HEK293T (cell line): ENCODE measurements at regions not wholly inside any gene's neighbourhood (a gene's known extent, or its start where the extent isn't known, plus 50 kb on each side); places are given as distances from the start of the nearest gene placed in this dataset.

Experiments used
- CTCF ChIA-PET: fragments of 350-600 bp; formaldehyde crosslinking; extraction: SDS; loops from one replicate; lab custom pipeline; 2021; ENCODE audit warnings: antibody characterized with exemption, inconsistent platforms; lab: Yijun Ruan, JAX
- POLR2A ChIA-PET: fragments of 350-600 bp; formaldehyde crosslinking; extraction: SDS; loops from one replicate; lab custom pipeline; 2020; ENCODE audit warnings: antibody characterized with exemption, inconsistent platforms; lab: Yijun Ruan, JAX
- DNase-seq: peaks from one replicate; pipeline ENCODE4 v3.0.0; 2012; ENCODE audit warnings: mixed read lengths; ENCODE audit errors: extremely low spot score
- ARNT ChIP-seq: fragments of 450-650 bp; IDR thresholded peaks from 2 replicates; pipeline ENCODE4 v1.6.1; 2017; ENCODE audit warnings: mild to moderate bottlenecking
- BHLHE40 ChIP-seq: fragments of 450-650 bp; IDR thresholded peaks from 2 replicates; pipeline ENCODE4 v1.6.1; 2016; ENCODE audit warnings: mild to moderate bottlenecking, moderate library complexity, borderline replicate concordance
- CTBP1 ChIP-seq: fragments of 450-650 bp; IDR thresholded peaks from 2 replicates; pipeline ENCODE4 v1.6.1; 2016; ENCODE audit warnings: borderline replicate concordance
- ELF4 ChIP-seq: fragments of 450-650 bp; IDR thresholded peaks from 2 replicates; pipeline ENCODE4 v1.6.1; 2017; ENCODE audit warnings: antibody characterized with exemption
- FOXA1 ChIP-seq: fragments of 450-650 bp; IDR thresholded peaks from 2 replicates; pipeline ENCODE4 v1.6.1; 2016; ENCODE audit warnings: mild to moderate bottlenecking
- FOXK2 ChIP-seq: fragments of 450-650 bp; IDR thresholded peaks from 2 replicates; pipeline ENCODE4 v1.6.1; 2016; ENCODE audit warnings: mild to moderate bottlenecking
- FOXM1 ChIP-seq: fragments of 450-650 bp; IDR thresholded peaks from 2 replicates; pipeline ENCODE4 v1.6.1; 2017; ENCODE audit warnings: mild to moderate bottlenecking, borderline replicate concordance
- HDGF ChIP-seq: fragments of 450-650 bp; IDR thresholded peaks from 2 replicates; pipeline ENCODE4 v1.6.1; 2017; ENCODE audit warnings: antibody characterized with exemption, borderline replicate concordance
- L3MBTL2 ChIP-seq: fragments of 450-650 bp; conservative IDR thresholded peaks from 2 replicates; pipeline ENCODE4 v1.6.1; 2016; ENCODE audit warnings: mild to moderate bottlenecking
- LEF1 ChIP-seq: fragments of 450-650 bp; IDR thresholded peaks from 2 replicates; pipeline ENCODE4 v1.6.1; 2017; ENCODE audit warnings: mild to moderate bottlenecking, borderline replicate concordance
- NFRKB ChIP-seq: fragments of 450-650 bp; IDR thresholded peaks from 2 replicates; pipeline ENCODE4 v1.6.1; 2016; ENCODE audit warnings: mild to moderate bottlenecking, moderate library complexity
- SP1 ChIP-seq: fragments of 450-650 bp; IDR thresholded peaks from 2 replicates; pipeline ENCODE4 v1.6.1; 2017
- SUZ12 ChIP-seq: fragments of 450-650 bp; IDR thresholded peaks from 2 replicates; pipeline ENCODE4 v1.6.1; 2016; ENCODE audit warnings: mild to moderate bottlenecking
- TARDBP ChIP-seq: fragments of 450-650 bp; IDR thresholded peaks from 2 replicates; pipeline ENCODE4 v1.6.1; 2016
- ZNF384 ChIP-seq: fragments of 450-650 bp; IDR thresholded peaks from 2 replicates; pipeline ENCODE4 v1.6.1; 2016
- TF ChIP-seq, protein P1 (sequence below): fragments of 450-650 bp; IDR thresholded peaks from 2 replicates; pipeline ENCODE4 v1.6.1; 2016

DNA sequence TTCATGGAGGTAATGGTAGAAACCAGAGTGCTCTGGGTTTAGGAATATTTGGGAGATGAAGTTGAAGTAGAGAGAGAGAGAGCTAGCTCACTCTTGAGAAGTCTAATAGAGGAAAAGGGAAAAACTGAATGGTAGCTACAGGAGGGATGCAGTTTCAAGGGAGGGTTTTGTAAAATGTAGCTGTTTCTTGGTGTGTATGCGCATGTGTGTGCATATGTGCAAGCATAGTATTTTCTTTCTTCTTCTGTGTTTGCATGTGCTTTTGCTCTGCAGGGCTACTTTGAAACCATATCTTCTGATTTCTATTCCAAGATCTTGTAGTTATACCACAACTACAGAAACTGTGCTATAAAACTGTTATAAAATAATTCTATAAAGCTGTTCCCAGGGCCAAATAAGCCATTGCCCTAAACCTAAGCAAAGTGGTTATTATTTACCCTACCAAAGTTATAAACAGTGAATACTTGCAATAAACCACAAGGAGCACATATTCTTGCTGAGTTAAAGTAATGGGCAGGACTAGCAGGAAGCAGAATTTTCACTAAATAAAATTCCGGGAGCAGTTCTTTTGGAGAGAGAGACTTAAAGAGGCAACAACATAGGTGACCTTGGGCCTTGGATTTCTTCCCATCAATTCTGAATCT is 145.3 kb upstream of the ZNF521 start:
- CTCF ChIA-PET, result no interaction called here
- TF ChIP-seq, protein P1, sequence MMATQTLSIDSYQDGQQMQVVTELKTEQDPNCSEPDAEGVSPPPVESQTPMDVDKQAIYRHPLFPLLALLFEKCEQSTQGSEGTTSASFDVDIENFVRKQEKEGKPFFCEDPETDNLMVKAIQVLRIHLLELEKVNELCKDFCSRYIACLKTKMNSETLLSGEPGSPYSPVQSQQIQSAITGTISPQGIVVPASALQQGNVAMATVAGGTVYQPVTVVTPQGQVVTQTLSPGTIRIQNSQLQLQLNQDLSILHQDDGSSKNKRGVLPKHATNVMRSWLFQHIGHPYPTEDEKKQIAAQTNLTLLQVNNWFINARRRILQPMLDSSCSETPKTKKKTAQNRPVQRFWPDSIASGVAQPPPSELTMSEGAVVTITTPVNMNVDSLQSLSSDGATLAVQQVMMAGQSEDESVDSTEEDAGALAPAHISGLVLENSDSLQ, result no peak
- DNase-seq, result no peak
- POLR2A ChIA-PET, result interaction anchor here (0.6 to 0.9 kb wide), 2 partner anchors 13 to 147 kb away, joined by 3 read pairs; no protein-coding TSS in a partner anchor

DNA sequence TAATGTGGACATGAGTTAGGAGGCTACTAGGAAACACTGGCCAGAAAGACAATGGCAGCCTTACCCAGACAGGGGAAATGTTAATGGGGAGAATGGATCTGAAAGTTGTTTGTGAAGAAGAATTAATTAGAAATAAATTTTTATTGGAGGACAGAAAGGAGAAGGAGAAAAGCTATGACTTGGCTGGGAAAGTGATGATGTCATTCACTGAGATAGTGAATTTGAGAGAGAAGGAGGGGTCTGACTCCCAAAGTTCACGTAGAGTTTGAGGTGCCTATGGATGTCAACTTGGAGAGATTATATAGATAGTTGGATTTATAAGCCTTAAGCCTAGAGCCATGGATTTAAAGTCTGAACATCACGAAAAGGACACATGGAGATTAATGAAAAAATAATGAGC is 144.6 kb upstream of the ZNF521 start:
- CTCF ChIA-PET, result no interaction called here
- TF ChIP-seq SUZ12 (no peak), HDGF (no peak)

DNA sequence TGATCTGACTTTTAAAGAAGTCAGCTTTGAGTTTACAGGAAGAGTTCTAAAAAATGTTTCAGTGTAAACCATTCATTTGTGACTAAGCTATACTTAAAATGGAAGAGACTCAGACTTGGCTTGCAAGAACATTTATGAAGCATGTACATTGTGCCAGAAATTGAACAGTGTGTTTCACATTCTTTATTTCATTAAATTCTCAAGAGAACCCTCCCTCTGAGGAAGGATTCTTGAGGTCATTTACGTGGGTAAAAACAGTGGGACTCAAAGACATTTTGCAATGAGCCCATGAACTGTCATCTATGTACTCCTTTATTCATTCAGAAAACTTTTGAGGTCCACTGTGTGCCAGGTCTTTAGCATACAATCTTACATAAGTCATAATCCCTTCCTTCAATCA is 143.6 kb upstream of the ZNF521 start:
- ChIA-PET POLR2A (interaction anchor here (0.9 kb wide), 1 partner anchor 121 kb away, joined by 3 read pairs; no protein-coding TSS in a partner anchor), CTCF (no interaction called here)
- TF ChIP-seq LEF1 (no peak), BHLHE40 (no peak), NFRKB (no peak), FOXM1 (no peak), FOXK2 (no peak), ARNT (no peak), HDGF (no peak), CTBP1 (no peak), L3MBTL2 (no peak), SP1 (no peak), ZNF384 (no peak), SUZ12 (no peak), FOXA1 (no peak), ELF4 (no peak), TARDBP (no peak)
- TF ChIP-seq, protein P1, result no peak
- no peak for DNase-seq

More for the DNA sequence above, 144.6 kb upstream of the ZNF521 start:
- DNase-seq, result no peak
- POLR2A ChIA-PET, result interaction anchor here (0.6 to 0.9 kb wide), 2 partner anchors 12 to 120 kb away, joined by 3 read pairs; no protein-coding TSS in a partner anchor

DNA sequence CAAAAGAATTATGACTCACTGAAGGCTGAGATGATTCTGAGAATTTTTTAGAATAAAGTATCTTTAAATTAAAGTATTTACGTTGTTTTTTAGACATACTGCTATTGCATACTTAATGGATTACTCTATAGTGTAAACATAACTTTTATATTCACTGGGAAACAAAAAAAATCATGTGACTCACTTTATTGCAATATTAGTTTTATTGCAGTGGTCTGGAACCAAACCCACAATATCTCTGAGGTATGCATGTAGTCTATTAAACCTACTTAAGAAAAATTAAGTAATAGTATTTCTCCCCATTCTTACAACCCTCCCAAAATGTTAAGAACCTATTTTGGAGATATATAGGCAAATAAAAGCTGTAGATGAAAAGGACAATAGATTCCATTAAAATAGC is 142.9 kb upstream of the ZNF521 start:
- TF ChIP-seq LEF1 (no peak), FOXA1 (no peak), ELF4 (no peak), L3MBTL2 (no peak), ARNT (no peak), HDGF (no peak)
- ChIA-PET POLR2A (no interaction called here), CTCF (no interaction called here)
- DNase-seq, result no peak

DNA sequence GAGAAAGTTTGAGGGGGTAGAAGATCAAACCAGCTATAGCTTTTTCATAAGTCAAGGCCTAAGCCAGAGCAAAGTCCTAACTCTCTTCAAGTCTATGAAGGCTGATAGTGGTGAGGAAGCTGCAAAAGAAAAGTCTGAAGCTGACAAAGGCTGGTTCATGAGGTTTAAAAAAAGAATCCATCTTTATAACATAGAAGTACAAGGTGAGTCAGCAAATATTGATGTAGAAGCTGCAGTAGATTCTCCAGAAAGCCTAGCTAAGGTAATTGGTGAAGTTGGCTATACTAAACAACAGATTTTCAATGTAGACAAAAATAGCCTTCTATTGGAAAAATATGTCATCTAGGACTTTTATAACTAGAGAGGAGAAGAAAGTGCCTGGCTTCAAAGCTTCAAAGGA is 141.4 kb upstream of the ZNF521 start:
- TF ChIP-seq ZNF384, result no peak
- no peak for TF ChIP-seq FOXA1
- TF ChIP-seq HDGF, result no peak
- no peak for TF ChIP-seq NFRKB
- TF ChIP-seq SP1, result no peak
- no peak for TF ChIP-seq ARNT
- TF ChIP-seq CTBP1, result no peak
- TF ChIP-seq LEF1, result no peak
- TF ChIP-seq FOXM1, result no peak
- TF ChIP-seq, protein P1, result no peak
- TF ChIP-seq L3MBTL2, result no peak
- no peak for TF ChIP-seq ELF4
- no peak for TF ChIP-seq FOXK2
- TF ChIP-seq BHLHE40, result no peak
- TF ChIP-seq TARDBP, result no peak
- TF ChIP-seq SUZ12, result no peak
- POLR2A ChIA-PET, result no interaction called here
- DNase-seq, result no peak
- CTCF ChIA-PET, result interaction anchor here (0.5 to 0.7 kb wide), 2 partner anchors 11 to 951 kb away, joined by 3 read pairs; no protein-coding TSS in a partner anchor

DNA sequence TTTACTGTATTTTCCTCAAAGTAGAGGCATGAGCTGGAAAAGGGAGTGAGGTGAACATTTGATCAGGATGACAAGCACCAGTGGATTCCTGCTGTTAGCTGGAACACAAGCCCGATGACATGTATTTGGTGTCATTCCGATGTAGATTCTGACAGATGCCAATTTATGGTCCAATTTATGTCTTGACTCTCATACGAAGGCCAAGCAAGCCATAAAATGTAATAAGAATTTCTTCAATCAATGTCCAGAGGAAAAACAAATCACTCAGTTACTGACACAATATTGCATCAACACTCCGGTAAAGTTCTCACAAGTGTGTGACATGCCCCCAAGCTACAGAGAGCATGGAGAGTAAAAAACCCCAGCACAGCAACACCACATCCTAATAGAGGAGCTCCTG is 138.3 kb upstream of the ZNF521 start:
- POLR2A ChIA-PET, result no interaction called here
- no peak for TF ChIP-seq ARNT
- TF ChIP-seq, protein P1, result peak; percentile 95
- CTCF ChIA-PET, result no interaction called here
- peak; percentile 18 for DNase-seq
